Choroid plexus epithelial cell (primary cell): ENCODE measurements at regions not wholly inside any gene's neighbourhood (a gene's known extent, or its start where the extent isn't known, plus 50 kb on each side); places are given as distances from the start of the nearest gene placed in this dataset.

Experiments used
- DNase-seq: peaks from one replicate; pipeline ENCODE4 v3.0.0-alpha.2; 2010; ENCODE audit warnings: low read depth
- H3K4me3 ChIP-seq: 2 replicates; pipeline ENCODE4 v1.5.1; 2011; ENCODE audit warnings: low read depth, mild to moderate bottlenecking, control low read depth, low read length, moderate library complexity
- TF ChIP-seq, protein P1 (sequence below): conservative IDR thresholded peaks from 2 replicates; pipeline ENCODE4 v1.5.1; 2011; ENCODE audit warnings: low read depth, mild to moderate bottlenecking, control low read depth, inconsistent platforms, low read length, moderate library complexity

DNA sequence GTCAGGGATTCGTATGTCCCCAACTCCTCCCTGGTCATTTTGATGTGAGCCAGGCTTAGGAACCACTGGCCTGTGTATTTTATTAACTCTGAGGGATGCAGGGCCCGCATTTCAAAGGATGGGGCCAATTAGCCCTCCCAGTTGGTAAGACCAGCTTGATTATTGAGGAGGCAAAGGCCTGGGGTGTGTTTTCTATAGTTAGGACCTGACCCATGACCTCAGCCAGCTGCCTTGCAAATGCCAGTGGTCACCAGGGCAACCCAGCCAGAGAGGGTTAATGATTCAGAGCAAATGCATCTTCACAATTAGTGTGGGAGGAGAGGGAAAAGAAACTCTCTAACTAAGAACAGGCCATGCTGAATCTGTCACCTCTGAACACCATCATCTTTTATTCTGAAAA is 835.4 kb downstream of the MAFB start:
- TF ChIP-seq, protein P1, sequence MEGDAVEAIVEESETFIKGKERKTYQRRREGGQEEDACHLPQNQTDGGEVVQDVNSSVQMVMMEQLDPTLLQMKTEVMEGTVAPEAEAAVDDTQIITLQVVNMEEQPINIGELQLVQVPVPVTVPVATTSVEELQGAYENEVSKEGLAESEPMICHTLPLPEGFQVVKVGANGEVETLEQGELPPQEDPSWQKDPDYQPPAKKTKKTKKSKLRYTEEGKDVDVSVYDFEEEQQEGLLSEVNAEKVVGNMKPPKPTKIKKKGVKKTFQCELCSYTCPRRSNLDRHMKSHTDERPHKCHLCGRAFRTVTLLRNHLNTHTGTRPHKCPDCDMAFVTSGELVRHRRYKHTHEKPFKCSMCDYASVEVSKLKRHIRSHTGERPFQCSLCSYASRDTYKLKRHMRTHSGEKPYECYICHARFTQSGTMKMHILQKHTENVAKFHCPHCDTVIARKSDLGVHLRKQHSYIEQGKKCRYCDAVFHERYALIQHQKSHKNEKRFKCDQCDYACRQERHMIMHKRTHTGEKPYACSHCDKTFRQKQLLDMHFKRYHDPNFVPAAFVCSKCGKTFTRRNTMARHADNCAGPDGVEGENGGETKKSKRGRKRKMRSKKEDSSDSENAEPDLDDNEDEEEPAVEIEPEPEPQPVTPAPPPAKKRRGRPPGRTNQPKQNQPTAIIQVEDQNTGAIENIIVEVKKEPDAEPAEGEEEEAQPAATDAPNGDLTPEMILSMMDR = no peak

DNA sequence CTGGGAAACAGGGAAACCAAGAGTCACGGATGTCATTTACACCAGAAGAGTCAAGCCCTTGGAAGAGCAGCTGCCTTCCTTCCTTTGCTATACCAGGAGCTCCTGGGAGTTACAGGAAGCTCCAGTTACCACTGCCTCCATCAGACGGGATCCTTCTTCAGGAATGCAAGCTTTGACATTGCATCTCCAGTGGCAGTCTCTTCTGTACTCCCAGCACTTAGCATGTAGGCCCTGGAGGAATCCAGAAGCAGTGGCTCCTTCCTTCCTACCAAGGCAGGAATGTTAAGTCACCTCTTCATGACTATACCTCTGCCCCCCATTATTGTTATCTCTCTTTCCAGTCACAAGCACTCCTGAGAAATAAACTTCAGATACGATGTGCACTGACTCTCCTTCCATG is 836.0 kb downstream of the MAFB start:
- no peak overlapping the region for H3K4me3 ChIP-seq
- TF ChIP-seq, protein P1 = no peak
- DNase-seq = no peak

More for the DNA sequence above, 835.4 kb downstream of the MAFB start:
- peak; percentile 54 for DNase-seq
- no peak overlapping the region for H3K4me3 ChIP-seq

DNA sequence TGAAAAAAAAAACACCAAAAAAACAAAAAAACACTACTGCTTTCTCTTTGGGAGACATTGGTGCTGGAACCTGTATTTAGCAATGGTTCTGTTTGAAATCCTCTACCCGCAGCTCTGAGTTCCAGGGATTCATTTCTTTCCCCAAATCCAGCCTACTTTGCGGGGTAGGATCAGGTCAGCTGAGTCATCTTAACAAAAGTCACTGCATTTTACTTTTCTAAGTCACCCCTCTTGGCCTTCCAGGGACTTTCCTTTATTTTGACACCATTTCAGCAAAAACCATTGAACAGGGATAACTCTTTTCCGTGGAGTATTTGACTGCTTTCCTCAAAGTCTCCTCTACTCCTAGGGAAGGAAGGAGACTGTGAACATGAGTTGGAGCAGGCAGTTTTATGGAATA is 837.6 kb downstream of the MAFB start:
- H3K4me3 ChIP-seq = no peak overlapping the region
- TF ChIP-seq, protein P1 = no peak
- DNase-seq = no peak

DNA sequence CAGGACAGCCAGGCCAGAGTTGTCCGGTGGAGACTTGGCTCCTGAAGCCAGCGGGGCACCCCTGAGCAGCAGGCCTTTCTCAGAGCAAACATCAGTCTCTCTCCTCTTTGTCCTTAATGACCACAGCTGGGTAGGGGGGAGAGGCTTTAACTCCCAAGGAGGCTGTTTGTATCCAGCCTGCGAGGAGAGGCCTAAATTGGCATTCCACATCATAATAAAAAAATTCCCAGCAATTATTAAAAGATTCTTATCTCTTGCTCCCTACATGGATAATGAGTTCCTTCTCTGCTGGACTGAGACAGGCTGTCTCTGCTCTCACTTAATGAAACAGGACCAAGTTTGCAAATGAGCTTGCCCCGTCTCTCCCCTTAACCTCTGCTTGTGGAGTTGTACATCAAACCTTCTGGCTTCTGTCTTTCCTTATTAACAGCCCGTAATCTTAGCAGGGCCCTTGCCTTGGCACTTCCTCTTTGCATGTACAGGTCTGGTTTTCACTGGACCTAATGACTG is 838.2 kb downstream of the MAFB start:
- TF ChIP-seq, protein P1 = no peak
- DNase-seq = no peak

DNA sequence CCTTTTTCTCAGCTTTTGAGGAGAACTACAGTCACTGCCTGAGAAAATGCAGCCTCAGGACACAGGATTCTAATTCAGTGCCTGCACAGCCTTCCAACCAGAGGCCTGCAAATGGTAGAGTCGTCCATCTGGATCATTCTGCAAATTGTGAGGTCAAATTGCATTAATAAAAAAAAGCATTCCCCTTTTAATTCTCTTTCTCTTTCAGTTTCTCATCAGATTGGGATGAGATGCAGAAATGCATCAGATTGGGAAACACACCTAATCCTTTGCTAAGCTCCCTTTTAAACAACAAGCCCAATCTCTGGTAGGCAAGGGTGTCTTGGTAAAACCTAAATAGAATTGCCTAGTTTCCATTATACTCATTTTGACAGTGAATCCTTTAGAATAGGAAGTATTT is 838.8 kb downstream of the MAFB start:
- H3K4me3 ChIP-seq = no peak overlapping the region
- TF ChIP-seq, protein P1 = no peak
- DNase-seq = peak; percentile 33

More for the DNA sequence above, 838.2 kb downstream of the MAFB start:
- H3K4me3 ChIP-seq = no peak overlapping the region

DNA sequence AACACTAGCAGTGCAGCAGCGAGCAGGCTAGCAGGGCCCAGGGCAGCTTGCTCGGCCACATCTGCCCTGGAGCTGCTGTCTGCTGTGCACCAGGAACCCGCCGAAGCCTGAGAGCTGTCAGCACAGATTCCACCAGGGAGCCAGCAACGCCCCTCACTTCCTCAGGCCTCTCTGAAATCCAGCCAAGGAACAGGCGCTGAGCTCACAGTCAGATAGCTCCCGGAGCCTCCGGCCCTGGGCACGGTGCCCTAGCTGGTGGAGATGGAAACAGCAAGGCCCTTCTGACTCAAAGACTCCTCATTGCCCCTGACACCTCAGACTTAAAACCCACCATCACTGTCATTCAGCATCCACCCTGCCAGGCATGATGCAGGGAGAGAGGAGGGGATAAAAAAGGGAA is 839.4 kb downstream of the MAFB start:
- no peak overlapping the region for H3K4me3 ChIP-seq
- DNase-seq = peak; percentile 94
- TF ChIP-seq, protein P1 = peak; percentile 5

DNA sequence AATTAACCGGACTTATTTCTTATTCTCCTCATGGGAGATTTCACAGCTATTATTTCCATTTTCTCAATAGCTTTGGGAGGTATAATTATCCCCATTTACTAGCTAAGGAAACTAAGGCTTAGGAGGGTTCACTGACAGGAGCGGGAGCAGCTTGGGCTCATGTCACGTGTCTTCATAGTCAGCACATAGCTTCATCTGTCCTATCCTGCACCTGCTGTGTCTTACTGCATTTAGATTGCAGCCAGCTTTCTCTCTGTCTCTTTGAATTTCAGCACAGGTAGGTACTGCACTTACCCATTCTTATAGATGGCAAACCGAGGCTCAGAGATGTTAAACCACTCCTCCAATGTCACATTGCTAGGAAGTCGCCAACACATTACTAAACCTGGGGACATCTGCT is 839.9 kb downstream of the MAFB start:
- DNase-seq = no peak
- TF ChIP-seq, protein P1 = no peak
- no peak overlapping the region for H3K4me3 ChIP-seq
